Calu3 (cell line): ENCODE measurements at regions not wholly inside any gene's neighbourhood (a gene's known extent, or its start where the extent isn't known, plus 50 kb on each side); places are given as distances from the start of the nearest gene placed in this dataset.

Source experiments
- BruUV-seq: library from RNA; stranded (reverse); fragments of 400-500 nt; replicated peaks from 2 replicates; lab custom pipeline; 2021; lab: Mats Ljungman, UMichigan
- CTCF ChIA-PET: fragments of 300-600 bp; sonication (Branson Sonifier 250); formaldehyde crosslinking; loops from one replicate; lab custom pipeline; 2022; ENCODE audit warnings: antibody characterized with exemption; lab: Charles Lee
- DNase-seq: peaks from one replicate; pipeline ENCODE4 v3.0.0; 2022
- H3K27ac Mint-ChIP-seq: one replicate; pipeline ENCODE4 v1.8.0; 2022; ENCODE audit warnings: mixed read lengths; ENCODE audit not compliant: unreplicated experiment
- H3K27me3 Mint-ChIP-seq: one replicate; pipeline ENCODE4 v1.8.0; 2022; ENCODE audit warnings: mixed read lengths; ENCODE audit not compliant: unreplicated experiment
- H3K36me3 Mint-ChIP-seq: one replicate; pipeline ENCODE4 v1.8.0; 2022; ENCODE audit warnings: mild to moderate bottlenecking, moderate library complexity, mixed read lengths; ENCODE audit not compliant: insufficient read depth, unreplicated experiment
- H3K4me1 Mint-ChIP-seq: one replicate; pipeline ENCODE4 v1.8.0; 2022; ENCODE audit warnings: mild to moderate bottlenecking, low read depth, mixed read lengths; ENCODE audit not compliant: unreplicated experiment
- H3K4me3 Mint-ChIP-seq: one replicate; pipeline ENCODE4 v1.8.0; 2022; ENCODE audit warnings: mild to moderate bottlenecking, low read depth, moderate library complexity, mixed read lengths; ENCODE audit not compliant: unreplicated experiment
- H3K9me3 Mint-ChIP-seq: one replicate; pipeline ENCODE4 v1.8.0; 2022; ENCODE audit warnings: low read depth, mixed read lengths; ENCODE audit not compliant: unreplicated experiment
- CTCF ChIP-seq: fragments of 200-600 bp; IDR thresholded peaks from one replicate; pipeline ENCODE4 v1.8.0; 2022; ENCODE audit warnings: antibody characterized with exemption; ENCODE audit not compliant: unreplicated experiment
- intact Hi-C: fragments of 100-400 bp; cut with micrococcal nuclease; formaldehyde crosslinking; loops from one replicate; pipeline ENCODE4 v1.10.0; 2022; ENCODE audit not compliant: unreplicated experiment

GRCh38 chr13:107901230-107901629 lies 314.1 kb downstream of the LIG4 start:
- no peaks in the 10 kb centered on the region for H3K27me3 Mint-ChIP-seq
- no peaks in the 10 kb centered on the region for H3K9me3 Mint-ChIP-seq
- CTCF ChIA-PET: no interaction called here
- H3K36me3 Mint-ChIP-seq: no peaks in the 10 kb centered on the region
- TF ChIP-seq CTCF: no peak
- intact Hi-C loops: no loop called here
- no peak for DNase-seq
- H3K4me1 Mint-ChIP-seq: no peaks in the 10 kb centered on the region
- no peak overlapping the region for H3K27ac Mint-ChIP-seq
- no peak overlapping the region for H3K4me3 Mint-ChIP-seq
- no TSS peak for BruUV-seq

- no TSS peak for BruUV-seq
- H3K27me3 Mint-ChIP-seq: no peaks in the 10 kb centered on the region
- intact Hi-C loops: no loop called here
- H3K9me3 Mint-ChIP-seq: no peaks in the 10 kb centered on the region
- CTCF ChIA-PET: no interaction called here
- no peak for TF ChIP-seq CTCF
- H3K4me1 Mint-ChIP-seq: no peaks in the 10 kb centered on the region
- H3K36me3 Mint-ChIP-seq: no peaks in the 10 kb centered on the region
- H3K27ac Mint-ChIP-seq: no peak overlapping the region
- no peak for DNase-seq
- H3K4me3 Mint-ChIP-seq: no peak overlapping the region
Observed at GRCh38 chr13:107900775-107901174, 314.6 kb downstream of the LIG4 start.

GRCh38 chr13:107886118-107886517 lies 329.2 kb downstream of the LIG4 start:
- CTCF ChIA-PET: no interaction called here

GRCh38 chr13:107884564-107884963 lies 330.8 kb downstream of the LIG4 start:
- no peak overlapping the region for H3K4me3 Mint-ChIP-seq
- no peaks in the 10 kb centered on the region for H3K36me3 Mint-ChIP-seq
- no peaks in the 10 kb centered on the region for H3K4me1 Mint-ChIP-seq
- no peak for TF ChIP-seq CTCF
- no peak for DNase-seq
- no peaks in the 10 kb centered on the region for H3K27me3 Mint-ChIP-seq
- intact Hi-C loops: no loop called here
- CTCF ChIA-PET: no interaction called here
- H3K27ac Mint-ChIP-seq: no peak overlapping the region
- no peaks in the 10 kb centered on the region for H3K9me3 Mint-ChIP-seq
- BruUV-seq: no TSS peak

More at GRCh38 chr13:107886118-107886517, 329.2 kb downstream of the LIG4 start:
- no peak for DNase-seq
- intact Hi-C loops: no loop called here
- Mint-ChIP-seq H3K36me3 (no peaks in the 10 kb centered on the region), H3K27me3 (no peaks in the 10 kb centered on the region), H3K27ac (no peak overlapping the region), H3K9me3 (no peaks in the 10 kb centered on the region), H3K4me1 (no peaks in the 10 kb centered on the region), H3K4me3 (no peak overlapping the region)
- TF ChIP-seq CTCF: no peak
- BruUV-seq: no TSS peak
